ENCODE measurements at regions not wholly inside any gene's neighbourhood (a gene's known extent, or its start where the extent isn't known, plus 50 kb on each side); places are given as distances from the start of the nearest gene placed in this dataset.
"Not testable (repeated sequence)": the region's sequence is repeated elsewhere in the genome, so short reads cannot be mapped to it uniquely, and the experiment has no call there.

GRCh38 chr17:70426752-70427151 is 257.4 kb downstream of the KCNJ2 start:
- H3K4me1 Mint-ChIP-seq (ENCODE audit: low read depth), result peaks cover 8% of the 10 kb centered on the region
- no peak overlapping the region for H3K27ac Mint-ChIP-seq
- H3K36me3 Mint-ChIP-seq (ENCODE audit: low read depth), result no peaks in the 10 kb centered on the region

GRCh38 chr17:70434536-70435490 is 265.5 kb downstream of the KCNJ2 start:
- Mint-ChIP-seq H3K27me3 (peaks cover 29% of the 10 kb centered on the region), H3K4me3 (no peak overlapping the region), H3K36me3 (ENCODE audit: low read depth) (no peaks in the 10 kb centered on the region), H3K4me1 (ENCODE audit: low read depth) (peaks cover 5% of the 10 kb centered on the region), H3K9me3 (no peaks in the 10 kb centered on the region), H3K27ac (no peak overlapping the region)
- intact Hi-C loops (cut with micrococcal nuclease), result no loop called here

More at GRCh38 chr17:70426752-70427151, 257.4 kb downstream of the KCNJ2 start:
- intact Hi-C loops (cut with micrococcal nuclease), result no loop called here
- no peaks in the 10 kb centered on the region for H3K9me3 Mint-ChIP-seq
- H3K4me3 Mint-ChIP-seq, result no peak overlapping the region
- peaks cover 36% of the 10 kb centered on the region for H3K27me3 Mint-ChIP-seq

GRCh38 chr17:70437656-70438055 is 268.3 kb downstream of the KCNJ2 start:
- Mint-ChIP-seq H3K4me3 (no peak overlapping the region), H3K27me3 (peaks cover 9% of the 10 kb centered on the region), H3K27ac (no peak overlapping the region), H3K4me1 (ENCODE audit: low read depth) (peaks cover 5% of the 10 kb centered on the region), H3K36me3 (ENCODE audit: low read depth) (no peaks in the 10 kb centered on the region), H3K9me3 (no peaks in the 10 kb centered on the region)
- intact Hi-C loops (cut with micrococcal nuclease), result no loop called here

GRCh38 chr17:70446446-70446845 is 277.1 kb downstream of the KCNJ2 start:
- intact Hi-C loops (cut with micrococcal nuclease), result no loop called here

GRCh38 chr17:70447588-70447987 is 278.3 kb downstream of the KCNJ2 start:
- H3K4me1 Mint-ChIP-seq (ENCODE audit: low read depth), result no peaks in the 10 kb centered on the region
- intact Hi-C loops (cut with micrococcal nuclease), result no loop called here
- H3K4me3 Mint-ChIP-seq, result no peak overlapping the region
- no peak overlapping the region for H3K27ac Mint-ChIP-seq
- H3K9me3 Mint-ChIP-seq, result peaks cover 14% of the 10 kb centered on the region
- H3K27me3 Mint-ChIP-seq, result no peaks in the 10 kb centered on the region
- no peaks in the 10 kb centered on the region for H3K36me3 Mint-ChIP-seq (ENCODE audit: low read depth)

More at GRCh38 chr17:70446446-70446845, 277.1 kb downstream of the KCNJ2 start:
- Mint-ChIP-seq H3K4me3 (no peak overlapping the region), H3K9me3 (peaks cover 14% of the 10 kb centered on the region), H3K36me3 (ENCODE audit: low read depth) (no peaks in the 10 kb centered on the region), H3K27ac (no peak overlapping the region), H3K27me3 (no peaks in the 10 kb centered on the region), H3K4me1 (ENCODE audit: low read depth) (no peaks in the 10 kb centered on the region)

GRCh38 chr17:70453075-70453474 is 283.7 kb downstream of the KCNJ2 start:
- not testable (repeated sequence) for H3K4me1 Mint-ChIP-seq (ENCODE audit: low read depth)

GRCh38 chr17:70454377-70454776 is 285.0 kb downstream of the KCNJ2 start:
- intact Hi-C loops (cut with micrococcal nuclease), result no loop called here
- Mint-ChIP-seq H3K4me3 (no peak overlapping the region), H3K9me3 (peaks cover 9% of the 10 kb centered on the region), H3K27ac (no peak overlapping the region), H3K27me3 (no peaks in the 10 kb centered on the region), H3K36me3 (ENCODE audit: low read depth) (no peaks in the 10 kb centered on the region), H3K4me1 (ENCODE audit: low read depth) (peaks cover 7% of the 10 kb centered on the region)

More at GRCh38 chr17:70453075-70453474, 283.7 kb downstream of the KCNJ2 start:
- H3K27ac Mint-ChIP-seq; H3K27me3 Mint-ChIP-seq; H3K36me3 Mint-ChIP-seq (ENCODE audit: low read depth); intact Hi-C loops (cut with micrococcal nuclease); H3K4me3 Mint-ChIP-seq; H3K9me3 Mint-ChIP-seq: not testable (repeated sequence)

GRCh38 chr17:70454908-70455307 is 285.6 kb downstream of the KCNJ2 start:
- intact Hi-C loops (cut with micrococcal nuclease), result no loop called here
- H3K27ac Mint-ChIP-seq, result no peak overlapping the region
- no peak overlapping the region for H3K4me3 Mint-ChIP-seq
- peaks cover 9% of the 10 kb centered on the region for H3K9me3 Mint-ChIP-seq
- peaks cover 7% of the 10 kb centered on the region for H3K4me1 Mint-ChIP-seq (ENCODE audit: low read depth)
- no peaks in the 10 kb centered on the region for H3K27me3 Mint-ChIP-seq
- no peaks in the 10 kb centered on the region for H3K36me3 Mint-ChIP-seq (ENCODE audit: low read depth)

GRCh38 chr17:70464995-70465394 is 295.7 kb downstream of the KCNJ2 start:
- Mint-ChIP-seq H3K4me1 (ENCODE audit: low read depth) (no peaks in the 10 kb centered on the region), H3K27me3 (no peaks in the 10 kb centered on the region), H3K36me3 (ENCODE audit: low read depth) (no peaks in the 10 kb centered on the region), H3K9me3 (no peaks in the 10 kb centered on the region), H3K4me3 (no peak overlapping the region), H3K27ac (no peak overlapping the region)
- intact Hi-C loops (cut with micrococcal nuclease), result no loop called here

GRCh38 chr17:70468661-70469060 is 299.3 kb downstream of the KCNJ2 start:
- intact Hi-C loops (cut with micrococcal nuclease), result no loop called here
- no peak overlapping the region for H3K4me3 Mint-ChIP-seq

GRCh38 chr17:70473049-70473448 is 303.7 kb downstream of the KCNJ2 start:
- H3K27ac Mint-ChIP-seq, result no peak overlapping the region
- H3K36me3 Mint-ChIP-seq (ENCODE audit: low read depth), result no peaks in the 10 kb centered on the region
- intact Hi-C loops (cut with micrococcal nuclease), result no loop called here
- H3K4me3 Mint-ChIP-seq, result no peak overlapping the region
- no peaks in the 10 kb centered on the region for H3K27me3 Mint-ChIP-seq
- peaks cover 20% of the 10 kb centered on the region for H3K9me3 Mint-ChIP-seq
- no peaks in the 10 kb centered on the region for H3K4me1 Mint-ChIP-seq (ENCODE audit: low read depth)

More at GRCh38 chr17:70468661-70469060, 299.3 kb downstream of the KCNJ2 start:
- H3K9me3 Mint-ChIP-seq, result peaks cover 10% of the 10 kb centered on the region
- no peaks in the 10 kb centered on the region for H3K36me3 Mint-ChIP-seq (ENCODE audit: low read depth)
- H3K4me1 Mint-ChIP-seq (ENCODE audit: low read depth), result no peaks in the 10 kb centered on the region
- H3K27ac Mint-ChIP-seq, result no peak overlapping the region
- no peaks in the 10 kb centered on the region for H3K27me3 Mint-ChIP-seq

GRCh38 chr17:70476368-70476767 is 307.0 kb downstream of the KCNJ2 start:
- H3K27me3 Mint-ChIP-seq, result no peaks in the 10 kb centered on the region
- intact Hi-C loops (cut with micrococcal nuclease), result no loop called here
- H3K9me3 Mint-ChIP-seq, result peaks cover 20% of the 10 kb centered on the region
- H3K36me3 Mint-ChIP-seq (ENCODE audit: low read depth), result no peaks in the 10 kb centered on the region
- H3K27ac Mint-ChIP-seq, result no peak overlapping the region
- no peak overlapping the region for H3K4me3 Mint-ChIP-seq
- H3K4me1 Mint-ChIP-seq (ENCODE audit: low read depth), result no peaks in the 10 kb centered on the region

- Mint-ChIP-seq H3K36me3 (ENCODE audit: low read depth) (no peaks in the 10 kb centered on the region), H3K27me3 (no peaks in the 10 kb centered on the region), H3K4me1 (ENCODE audit: low read depth) (no peaks in the 10 kb centered on the region), H3K4me3 (no peak overlapping the region), H3K27ac (no peak overlapping the region), H3K9me3 (peaks cover 26% of the 10 kb centered on the region)
- intact Hi-C loops (cut with micrococcal nuclease), result no loop called here
These were observed 309.6 kb downstream of the KCNJ2 start for GRCh38 chr17:70478902-70479301.

- Mint-ChIP-seq H3K4me1 (ENCODE audit: low read depth) (no peaks in the 10 kb centered on the region), H3K27ac (no peak overlapping the region), H3K9me3 (peaks cover 24% of the 10 kb centered on the region), H3K27me3 (no peaks in the 10 kb centered on the region), H3K4me3 (no peak overlapping the region), H3K36me3 (ENCODE audit: low read depth) (no peaks in the 10 kb centered on the region)
- intact Hi-C loops (cut with micrococcal nuclease), result no loop called here
These were observed 310.4 kb downstream of the KCNJ2 start for GRCh38 chr17:70479779-70480178.

Measured in dendritic cell treated with granulocyte-macrophage colony-stimulating factor and Interleukin-4, amounts not matched to agents 40 ng/mL and 50 ng/mL, for 4 days (primary cell).